ENCODE measurements at regions not wholly inside any gene's neighbourhood (a gene's known extent, or its start where the extent isn't known, plus 50 kb on each side); places are given as distances from the start of the nearest gene placed in this dataset.

- DNase-seq (ENCODE audit: low read depth, low spot score) = no peak
- H3K27ac ChIP-seq = no peak overlapping the region
Measured at GRCh38 chr15:46569781-46570180, 935.0 kb downstream of the SQOR start.

DNA sequence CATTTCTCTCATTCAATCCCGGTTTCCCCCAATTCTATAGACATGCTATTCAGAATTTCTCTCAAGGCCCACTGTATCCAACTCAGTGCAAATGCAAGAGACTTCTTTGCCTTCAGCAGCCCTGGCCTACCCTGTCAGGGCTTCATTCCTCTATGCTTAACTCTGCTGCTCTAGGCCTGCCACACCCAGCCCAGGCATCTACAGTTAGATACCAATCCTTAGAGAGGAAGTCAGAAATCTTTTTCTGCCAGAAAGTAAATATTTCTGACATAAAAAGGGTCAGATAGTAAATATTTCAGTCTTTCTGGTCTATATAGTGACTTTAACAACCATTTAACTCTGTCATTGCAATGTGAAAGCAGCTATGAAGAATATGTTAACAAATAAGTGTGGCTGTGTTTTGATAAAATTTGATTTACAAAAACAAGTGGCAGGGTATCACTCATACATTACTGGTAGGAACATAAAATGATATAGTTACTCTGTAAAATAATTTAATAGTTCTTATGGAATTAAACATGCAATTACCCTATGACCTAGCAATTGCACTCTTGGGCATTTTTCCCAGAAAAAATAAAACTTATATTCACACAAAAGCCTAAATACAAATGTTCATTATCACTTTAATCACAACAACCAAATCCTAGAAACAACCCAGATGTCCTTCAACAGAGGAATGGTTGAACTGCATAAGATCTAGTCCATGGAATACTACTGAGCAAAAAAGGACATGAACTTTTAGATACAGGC lies 942.0 kb downstream of the SQOR start:
- no peak for DNase-seq (ENCODE audit: low read depth, low spot score)
- H3K27ac ChIP-seq = peak overlapping the region; percentile 41

DNA sequence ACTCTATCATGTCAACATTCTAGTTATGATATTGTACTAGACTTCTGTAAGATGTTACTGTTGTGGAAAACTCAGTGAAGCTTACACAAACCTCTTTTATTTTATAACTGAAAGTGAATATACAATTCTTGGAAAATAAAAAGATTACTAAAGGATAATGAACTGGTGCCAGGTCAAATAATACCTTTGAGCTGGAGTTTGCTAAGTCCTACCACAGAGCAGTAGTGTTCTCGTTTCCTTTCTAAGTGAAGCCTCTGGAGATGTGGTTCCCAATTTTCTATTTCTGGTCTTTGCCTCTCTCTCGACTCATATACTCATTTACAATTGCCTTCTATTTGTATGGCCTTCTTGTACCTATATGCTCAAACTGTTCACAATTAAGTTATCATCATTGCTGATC lies 942.9 kb downstream of the SQOR start:
- no peak for DNase-seq (ENCODE audit: low read depth, low spot score)
- H3K27ac ChIP-seq = no peak overlapping the region

GRCh38 chr15:46580487-46580886 lies 945.7 kb downstream of the SQOR start:
- no peak for DNase-seq (ENCODE audit: low read depth, low spot score)
- no peak overlapping the region for H3K27ac ChIP-seq

- H3K27ac ChIP-seq = no peak overlapping the region
- DNase-seq (ENCODE audit: low read depth, low spot score) = no peak
Measured at GRCh38 chr15:46580924-46581323, 946.1 kb downstream of the SQOR start.

DNA sequence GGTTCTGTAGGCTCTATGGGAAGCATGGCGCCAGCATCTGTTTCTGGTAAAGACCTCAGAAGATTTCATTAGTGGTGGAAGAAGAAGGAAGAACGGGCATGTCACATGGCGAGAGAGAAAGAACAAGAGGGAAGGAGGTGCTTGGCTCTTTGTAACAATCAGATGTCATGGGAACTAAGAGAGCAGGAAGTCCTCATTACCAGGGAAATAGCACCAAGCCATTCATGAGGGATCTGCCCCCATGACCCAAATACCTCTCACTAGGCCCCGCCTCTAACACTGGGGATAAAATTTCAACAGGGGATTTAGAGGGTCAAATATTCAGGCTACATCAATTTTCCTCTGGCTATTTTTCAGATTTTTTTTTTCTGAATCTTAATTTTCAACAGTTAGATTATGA lies 954.3 kb downstream of the SQOR start:
- H3K27ac ChIP-seq = no peak overlapping the region
- DNase-seq (ENCODE audit: low read depth, low spot score) = no peak

DNA sequence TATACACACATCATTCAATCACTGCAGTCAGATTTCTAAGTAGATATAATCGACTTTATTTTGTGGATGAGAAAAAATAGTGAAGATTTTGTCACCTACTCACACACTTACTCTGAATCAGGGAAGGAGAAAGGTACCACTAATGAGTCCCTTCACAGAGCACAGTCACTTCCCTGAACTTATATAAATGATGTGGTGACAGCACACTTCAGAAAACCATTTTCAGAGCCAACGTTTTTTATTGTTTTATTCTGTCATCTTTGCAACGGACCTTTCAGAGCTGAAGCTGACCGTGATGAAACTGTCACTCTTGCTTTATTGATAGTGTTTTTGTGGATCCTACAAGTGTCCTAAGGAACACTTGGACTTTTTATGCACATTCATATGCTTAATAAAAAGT lies 956.6 kb downstream of the SQOR start:
- no peak overlapping the region for H3K27ac ChIP-seq

DNA sequence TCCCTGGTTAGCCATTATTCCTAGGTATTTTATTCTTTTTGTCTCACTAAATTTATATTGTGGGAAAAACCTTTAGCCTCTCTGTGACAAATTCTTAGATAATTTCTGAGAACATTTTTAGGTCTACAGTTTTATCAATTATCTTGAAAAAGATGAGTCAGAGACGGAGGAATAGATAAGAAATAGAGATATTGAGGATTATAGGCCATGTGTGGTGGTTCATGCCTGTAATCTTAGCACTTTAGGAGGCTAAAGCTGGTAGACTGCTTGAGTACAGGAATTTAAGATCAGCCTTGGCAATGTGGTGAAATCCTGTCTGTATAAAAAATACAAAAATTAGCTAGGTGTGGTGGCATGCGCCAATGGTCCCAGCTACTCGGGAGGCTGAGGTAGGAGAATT lies 960.2 kb downstream of the SQOR start:
- DNase-seq (ENCODE audit: low read depth, low spot score) = no peak
- no peak overlapping the region for H3K27ac ChIP-seq

More for the DNA sequence above, 956.6 kb downstream of the SQOR start:
- DNase-seq (ENCODE audit: low read depth, low spot score) = no peak

DNA sequence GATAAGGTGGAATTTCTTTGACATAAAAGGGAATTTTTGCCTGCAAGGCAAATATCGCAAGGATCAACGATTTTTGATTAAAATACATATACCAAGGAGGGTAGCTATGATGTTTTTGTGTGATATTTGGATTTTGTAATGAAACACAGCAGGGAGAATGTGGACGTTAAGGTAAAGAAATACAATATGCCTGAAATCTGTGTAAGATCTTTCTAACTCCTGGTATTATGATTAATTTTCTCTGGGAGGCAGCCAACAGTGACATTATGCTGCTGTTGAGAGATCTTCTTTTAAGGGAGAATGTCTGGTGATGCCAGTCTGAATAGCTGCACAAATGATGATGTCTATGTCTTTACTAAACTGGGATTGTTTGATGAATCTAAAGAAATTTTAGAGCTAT lies 972.2 kb downstream of the SQOR start:
- no peak overlapping the region for H3K27ac ChIP-seq
- no peak for DNase-seq (ENCODE audit: low read depth, low spot score)

DNA sequence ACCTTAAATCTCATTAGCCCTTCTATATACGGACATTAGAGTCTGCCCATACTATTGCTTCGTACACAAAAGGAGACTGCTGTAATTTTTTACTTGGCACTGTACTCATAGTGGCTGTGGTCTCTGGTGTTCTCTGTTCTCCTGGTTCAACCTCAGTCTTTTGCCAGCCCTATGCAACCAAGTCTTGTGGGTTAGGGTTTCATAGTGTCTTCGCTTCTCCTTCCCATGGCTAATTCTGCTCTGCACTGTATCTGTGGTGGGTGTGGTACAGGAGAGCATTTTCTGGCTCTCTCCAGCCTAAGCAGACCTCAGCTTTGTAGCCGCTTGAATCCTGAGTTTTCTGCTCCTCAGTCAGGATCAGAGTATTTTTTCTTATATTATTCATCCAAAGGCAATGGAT lies 981.2 kb downstream of the SQOR start:
- H3K27ac ChIP-seq = no peak overlapping the region
- DNase-seq (ENCODE audit: low read depth, low spot score) = no peak

DNA sequence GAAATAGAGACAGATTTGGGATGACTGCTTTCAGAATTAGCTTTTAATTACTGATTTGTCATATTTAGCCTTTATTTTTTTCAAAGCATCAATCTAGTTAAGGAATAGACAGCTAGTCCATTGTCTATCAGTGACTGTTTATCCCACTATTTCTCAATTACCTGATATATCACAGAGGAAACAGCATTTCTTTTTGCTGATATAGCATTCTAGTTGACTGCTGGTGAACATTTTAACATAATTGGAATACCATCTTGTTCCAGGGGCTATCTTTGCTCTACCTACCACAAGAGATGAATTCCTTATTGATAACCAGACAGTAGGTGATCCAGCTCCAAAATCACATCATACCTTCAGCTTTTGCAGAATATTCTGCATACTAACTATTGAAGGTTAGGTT lies 982.7 kb downstream of the SQOR start:
- DNase-seq (ENCODE audit: low read depth, low spot score) = no peak
- no peak overlapping the region for H3K27ac ChIP-seq

- H3K27ac ChIP-seq = no peak overlapping the region
- no peak for DNase-seq (ENCODE audit: low read depth, low spot score)
Measured at GRCh38 chr15:46618984-46619383, 984.2 kb downstream of the SQOR start.

DNA sequence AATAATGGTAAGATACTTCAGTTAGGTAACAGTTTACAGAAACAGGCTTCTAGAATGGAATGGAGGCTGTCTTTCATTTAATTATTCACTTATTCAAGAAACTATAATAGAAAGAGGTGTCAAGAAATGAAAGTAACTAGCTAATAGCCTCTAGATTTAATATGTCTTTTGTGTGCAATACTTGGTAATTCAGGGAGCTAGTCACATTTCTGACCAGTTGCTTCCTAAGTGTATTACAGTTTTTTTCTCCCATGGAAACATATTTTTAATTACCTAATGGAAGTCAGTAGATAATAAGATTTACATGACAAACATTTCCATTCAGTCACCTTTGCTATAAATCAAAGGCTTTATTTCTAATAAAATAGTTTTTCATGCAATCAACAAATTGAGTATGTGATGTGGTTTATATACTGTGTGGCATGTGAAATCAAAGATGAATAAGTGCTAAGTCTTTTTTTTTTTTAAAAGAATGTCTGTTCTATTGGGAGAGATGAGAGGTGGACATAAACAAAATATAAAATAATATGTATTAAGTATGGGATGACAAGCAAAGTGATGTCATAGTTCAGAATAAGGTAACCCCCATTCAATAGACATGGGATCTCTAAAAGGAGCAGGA lies 985.7 kb downstream of the SQOR start:
- DNase-seq (ENCODE audit: low read depth, low spot score) = no peak

DNA sequence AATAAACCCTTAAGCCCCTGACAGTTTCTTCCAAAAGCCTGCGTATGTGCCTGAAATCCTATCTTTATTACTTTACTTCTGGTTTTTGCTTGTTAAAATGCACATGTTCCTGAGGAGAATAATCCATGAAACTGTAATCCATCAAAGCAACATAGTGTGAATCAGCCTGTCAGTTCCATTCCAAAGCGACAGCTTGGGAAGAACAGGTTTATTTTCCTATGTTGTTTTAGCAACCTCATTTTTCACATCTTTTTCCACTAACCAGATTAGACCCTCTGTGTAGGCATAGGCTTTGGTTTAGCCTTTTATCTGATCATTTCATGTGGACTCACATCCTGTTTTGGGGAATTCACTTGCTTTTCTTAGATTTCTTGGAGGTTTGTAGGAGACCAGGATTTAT lies 988.0 kb downstream of the SQOR start:
- DNase-seq (ENCODE audit: low read depth, low spot score) = no peak
- no peak overlapping the region for H3K27ac ChIP-seq

More for the DNA sequence above, 985.7 kb downstream of the SQOR start:
- no peak overlapping the region for H3K27ac ChIP-seq

DNA sequence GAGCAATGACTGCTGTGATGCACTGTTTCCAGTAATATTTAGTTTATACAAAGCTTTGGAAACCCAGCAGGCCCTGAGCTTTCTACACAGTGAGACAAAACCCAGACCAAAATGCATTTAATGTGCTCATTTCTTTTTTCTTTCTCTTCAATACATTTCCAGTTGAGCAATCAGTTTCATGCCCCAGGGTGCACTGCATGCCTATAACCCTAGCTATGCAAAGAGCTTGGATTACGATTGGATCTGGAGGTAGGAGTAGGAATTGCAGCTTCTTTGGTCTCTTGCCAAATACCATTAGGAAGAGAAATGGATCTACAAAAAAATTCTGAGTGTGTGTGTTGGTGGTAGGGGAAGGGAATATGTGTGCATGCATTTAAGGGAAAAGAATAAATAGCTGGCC lies 1001.4 kb downstream of the SQOR start:
- no peak for DNase-seq (ENCODE audit: low read depth, low spot score)
- no peak overlapping the region for H3K27ac ChIP-seq

DNA sequence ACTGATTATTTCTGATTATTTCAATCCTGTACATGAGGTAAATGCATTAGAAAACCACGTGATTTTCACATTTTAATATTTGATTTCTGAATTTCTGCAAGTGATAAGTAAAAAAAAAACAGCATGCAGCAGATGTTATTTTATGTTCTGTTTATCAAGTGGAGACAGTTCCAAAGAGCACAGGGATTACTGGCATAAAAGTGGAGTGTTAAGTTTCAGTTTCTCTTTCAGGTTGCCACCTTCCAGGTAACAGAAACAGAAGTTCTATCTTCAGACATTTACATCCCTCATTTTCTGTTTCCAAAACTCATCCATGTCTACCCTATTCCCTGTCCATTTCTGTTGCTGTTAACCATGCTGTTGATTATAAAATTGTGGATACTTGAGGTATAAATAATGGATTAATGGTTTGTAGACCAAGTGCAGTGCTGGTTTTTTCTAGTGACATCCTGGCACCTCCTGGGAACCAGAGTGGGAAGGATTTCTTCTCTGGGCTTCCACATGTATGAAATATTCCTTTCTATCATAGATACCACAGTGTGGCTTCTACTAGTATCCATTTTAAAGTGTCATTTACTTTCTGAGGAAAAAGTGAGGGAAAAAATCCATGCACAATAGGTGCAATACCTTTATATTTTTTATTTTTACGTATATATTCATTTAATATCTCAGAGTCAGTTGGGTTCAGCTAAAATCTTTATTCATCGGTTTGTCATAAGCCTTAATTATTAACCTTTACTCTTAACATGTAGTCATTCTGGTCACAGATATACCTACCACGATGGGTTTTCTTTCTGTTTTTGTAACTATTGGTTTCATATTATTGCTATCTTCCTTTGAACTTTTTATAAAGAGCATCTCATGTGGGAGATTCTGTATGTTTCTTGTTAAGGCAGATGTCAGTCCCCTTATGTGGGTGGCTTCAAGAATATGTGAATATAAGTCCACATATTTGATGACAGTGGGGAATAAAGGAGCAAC lies 1010.0 kb downstream of the SQOR start:
- no peak for DNase-seq (ENCODE audit: low read depth, low spot score)

GRCh38 chr15:46646490-46646889 lies 1011.7 kb downstream of the SQOR start:
- no peak for DNase-seq (ENCODE audit: low read depth, low spot score)
- no peak overlapping the region for H3K27ac ChIP-seq

More for the DNA sequence above, 1010.0 kb downstream of the SQOR start:
- H3K27ac ChIP-seq = no peak overlapping the region

GRCh38 chr15:46647046-46647445 lies 1012.2 kb downstream of the SQOR start:
- DNase-seq (ENCODE audit: low read depth, low spot score) = no peak
- no peak overlapping the region for H3K27ac ChIP-seq

- no peak for DNase-seq (ENCODE audit: low read depth, low spot score)
- H3K27ac ChIP-seq = no peak overlapping the region
Measured at GRCh38 chr15:46652266-46652665, 1017.4 kb downstream of the SQOR start.

GRCh38 chr15:46654993-46655392 lies 1020.2 kb downstream of the SQOR start:
- peak; percentile 5 for DNase-seq (ENCODE audit: low read depth, low spot score)
- no peak overlapping the region for H3K27ac ChIP-seq

Data from epithelial cell of prostate (primary cell).